Naive thymus-derived CD8-positive, alpha-beta T cell (primary cell): ENCODE measurements at regions not wholly inside any gene's neighbourhood (a gene's known extent, or its start where the extent isn't known, plus 50 kb on each side); places are given as distances from the start of the nearest gene placed in this dataset.

ENCODE experiments used
- ATAC-seq, 2 donors: fragments of 150-1000 bp; cut with Tn5 transposase in 1 of 2; sonication (Bioruptor Pico), chemical (Tn5 transposase) in 1 of 2; 1 replicate in 1 of 2; 2 replicates in 1 of 2; pipeline ENCODE4 v1.10.0; 2021; ENCODE audit warnings: mild to moderate bottlenecking in 2 of 2, moderate library complexity in 2 of 2
- POLR2A ChIA-PET: fragments of 350-600 bp; sonication (Branson Sonifier 250); formaldehyde crosslinking; loops from one replicate; lab custom pipeline; 2021; ENCODE audit warnings: antibody characterized with exemption; lab: Charles Lee
- DNase-seq, 10 donors: peaks; one replicate each; pipeline versions ENCODE4 v3.0.0 to v3.0.0-alpha.2; 2020 to 2022
- H3K27ac Mint-ChIP-seq, 10 donors: one replicate each; pipeline ENCODE4 v1.8.0; 2020 to 2022; ENCODE audit warnings: mild to moderate bottlenecking in 10 of 10, mixed read lengths in 10 of 10, moderate library complexity in 4 of 10, inconsistent platforms in 1 of 10
- H3K27me3 Mint-ChIP-seq, 5 donors: one replicate each; pipeline ENCODE4 v1.8.0; 2021 to 2022; ENCODE audit warnings: mixed read lengths in 5 of 5
- H3K36me3 Mint-ChIP-seq, 3 donors: one replicate each; pipeline ENCODE4 v1.8.0; 2020 to 2022; ENCODE audit warnings: mixed read lengths in 3 of 3, mild to moderate bottlenecking in 2 of 3, inconsistent platforms in 1 of 3
- H3K4me1 Mint-ChIP-seq, 4 donors: one replicate each; pipeline ENCODE4 v1.8.0; 2021 to 2022; ENCODE audit warnings: mixed read lengths in 4 of 4
- H3K4me3 Mint-ChIP-seq, 10 donors: one replicate each; pipeline ENCODE4 v1.8.0; 2020 to 2022; ENCODE audit warnings: mild to moderate bottlenecking in 10 of 10, mixed read lengths in 10 of 10, moderate library complexity in 6 of 10, inconsistent platforms in 1 of 10
- H3K9me3 Mint-ChIP-seq, 9 donors: one replicate each; pipeline ENCODE4 v1.8.0; 2020 to 2022; ENCODE audit warnings: mixed read lengths in 9 of 9, mild to moderate bottlenecking in 3 of 9, inconsistent platforms in 1 of 9, moderate library complexity in 1 of 9

DNA sequence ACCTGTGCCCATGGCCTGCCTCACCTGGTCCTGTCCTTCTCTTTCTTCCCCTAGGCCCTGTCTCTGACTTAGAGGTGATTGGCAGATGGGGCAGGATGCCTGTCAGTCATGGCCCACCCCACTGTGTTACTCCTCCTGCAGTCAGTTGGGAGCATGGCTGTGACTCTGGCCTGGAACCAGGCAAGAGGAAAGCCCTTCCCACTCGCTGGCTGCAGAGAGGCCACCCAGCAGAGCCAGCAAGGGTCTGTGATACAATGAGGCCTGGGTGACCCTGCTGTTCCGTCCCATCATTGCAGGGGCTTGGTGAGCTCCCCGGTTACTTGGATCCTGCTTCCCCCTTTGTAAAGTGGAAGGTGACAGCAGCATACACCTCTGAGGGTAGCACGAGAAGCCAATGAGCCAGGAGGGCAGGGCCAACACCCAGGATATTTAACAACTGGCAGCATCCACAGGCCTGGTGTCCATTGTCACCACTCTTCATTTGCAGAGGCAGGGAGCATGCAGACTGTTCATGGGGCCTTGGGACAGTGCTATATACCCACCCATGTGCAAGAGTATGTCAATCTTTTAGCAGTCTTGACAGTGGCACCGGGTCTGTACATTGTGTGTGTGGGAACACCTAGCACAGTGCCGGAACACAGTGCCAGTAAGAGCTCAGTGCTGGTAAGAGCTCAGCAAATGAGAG lies 191.0 kb upstream of the C1orf174 start:
- POLR2A ChIA-PET, result no interaction called here

DNA sequence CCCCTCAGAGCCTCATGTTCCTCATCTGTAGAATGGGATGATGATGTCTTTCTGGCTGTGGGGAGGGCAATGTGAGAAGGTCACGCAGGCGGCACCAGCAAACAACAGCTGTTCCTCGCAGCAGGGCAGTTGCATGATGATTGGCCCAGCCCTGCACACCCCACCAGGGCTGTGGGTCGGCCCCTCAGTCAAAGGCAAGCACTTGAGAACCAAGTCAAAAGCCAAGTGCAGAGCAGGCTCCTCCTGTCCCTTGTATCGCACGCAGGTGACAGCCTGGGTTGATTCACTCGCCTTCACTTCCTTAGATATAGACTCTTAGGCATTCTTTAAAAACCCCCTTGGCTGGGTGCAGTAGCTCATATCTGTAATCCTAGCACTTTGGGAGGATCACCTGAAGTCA lies 191.9 kb upstream of the C1orf174 start:
- no peak overlapping the region for H3K27ac Mint-ChIP-seq
- peaks cover 0 to 16% (median 9%) of the 10 kb centered on the region in 3 donors for H3K36me3 Mint-ChIP-seq
- POLR2A ChIA-PET, result no interaction called here
- ATAC-seq (no peak), DNase-seq (peak in 1 of 10 donors; percentile 54)
- H3K9me3 Mint-ChIP-seq, result peaks cover 0 to 39% (median 16%) of the 10 kb centered on the region in 9 donors
- H3K4me1 Mint-ChIP-seq, result no peaks in the 10 kb centered on the region
- H3K27me3 Mint-ChIP-seq, result peaks cover 0 to 12% (median 3%) of the 10 kb centered on the region in 5 donors
- H3K4me3 Mint-ChIP-seq, result no peak overlapping the region

More for the DNA sequence above, 191.0 kb upstream of the C1orf174 start:
- Mint-ChIP-seq H3K9me3 (peaks cover 0 to 30% (median 8%) of the 10 kb centered on the region in 9 donors), H3K4me3 (no peak overlapping the region), H3K27ac (no peak overlapping the region), H3K27me3 (peaks cover 0 to 15% (median 3%) of the 10 kb centered on the region in 5 donors), H3K4me1 (no peaks in the 10 kb centered on the region), H3K36me3 (peaks cover 0 to 9% (median 8%) of the 10 kb centered on the region in 3 donors)
- ATAC-seq (no peak), DNase-seq (peak in 1 of 10 donors; percentile 31)

DNA sequence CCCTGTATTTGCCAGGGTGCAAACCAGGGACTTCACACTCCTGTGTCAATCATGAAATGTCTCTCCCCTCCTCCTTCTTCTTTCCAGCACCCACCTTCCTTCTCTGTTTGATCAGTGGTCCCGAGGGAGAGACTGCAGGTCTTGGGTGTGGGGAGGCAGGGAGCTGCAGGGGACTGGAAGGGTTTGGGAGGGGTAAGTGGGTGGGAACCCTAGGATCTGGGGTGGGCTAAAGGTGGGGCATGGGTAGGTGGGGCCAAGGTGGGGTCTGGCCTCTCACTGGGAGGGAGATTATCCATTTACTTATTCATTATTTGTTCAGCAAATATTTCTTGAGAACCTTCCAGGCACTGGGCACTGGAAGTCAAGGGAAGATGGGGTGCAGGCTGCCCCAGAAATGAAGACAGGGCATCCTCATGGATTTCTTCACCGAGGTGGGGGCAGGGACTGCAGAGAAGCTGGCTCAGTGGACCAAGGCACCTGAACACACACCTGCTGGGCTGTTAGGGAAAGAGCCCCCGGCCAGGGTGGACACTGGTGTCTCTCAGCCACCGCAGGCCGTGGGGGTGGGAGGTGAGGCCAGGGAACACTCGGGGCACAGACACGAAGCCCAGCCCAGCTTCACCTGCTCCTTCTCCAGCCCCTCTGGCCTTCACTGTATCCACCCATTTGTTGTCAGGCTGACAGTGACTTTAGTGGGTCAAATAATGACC lies 193.9 kb upstream of the C1orf174 start:
- Mint-ChIP-seq H3K4me1 (no peaks in the 10 kb centered on the region), H3K27ac (no peak overlapping the region), H3K27me3 (peaks cover 0 to 8% (median 3%) of the 10 kb centered on the region in 5 donors), H3K9me3 (peaks cover 0 to 41% (median 16%) of the 10 kb centered on the region in 9 donors), H3K4me3 (no peak overlapping the region), H3K36me3 (peaks cover 0 to 17% (median 9%) of the 10 kb centered on the region in 3 donors)
- DNase-seq (peak in 1 of 10 donors; percentile 50), ATAC-seq (no peak)
- POLR2A ChIA-PET, result no interaction called here

DNA sequence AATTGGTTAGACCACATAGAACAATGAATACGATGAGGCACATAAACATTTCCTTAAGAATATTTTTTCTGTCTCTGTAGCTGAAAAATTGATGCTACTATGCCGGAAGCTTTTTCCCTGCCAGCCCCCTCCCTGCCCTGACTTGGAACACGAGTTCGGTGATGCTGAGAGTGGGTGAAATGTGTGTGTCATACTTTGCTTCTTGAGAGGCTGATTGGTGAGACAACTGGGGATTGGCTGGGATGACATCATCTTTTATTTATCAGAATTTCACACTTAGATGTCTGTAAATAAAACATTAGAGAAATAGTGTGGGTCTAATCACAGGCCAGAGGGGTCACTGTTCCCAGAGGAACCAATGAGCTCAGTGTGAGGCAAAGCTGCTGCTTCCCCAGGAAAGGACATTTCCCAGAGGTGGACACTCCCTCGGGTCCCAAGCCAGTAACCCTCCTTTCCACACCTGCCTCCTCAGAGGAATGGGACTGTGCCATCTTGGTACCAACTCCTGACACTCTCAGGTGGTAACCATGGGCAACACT lies 195.4 kb upstream of the C1orf174 start:
- H3K27me3 Mint-ChIP-seq, result peaks cover 0 to 6% (median 5%) of the 10 kb centered on the region in 5 donors
- no peaks in the 10 kb centered on the region for H3K4me1 Mint-ChIP-seq
- DNase-seq (peak in 1 of 10 donors; percentile 58), ATAC-seq (no peak)
- POLR2A ChIA-PET, result no interaction called here
- H3K4me3 Mint-ChIP-seq, result no peak overlapping the region
- H3K36me3 Mint-ChIP-seq, result peaks cover 0 to 17% (median 9%) of the 10 kb centered on the region in 3 donors
- peaks cover 0 to 41% (median 16%) of the 10 kb centered on the region in 9 donors for H3K9me3 Mint-ChIP-seq
- H3K27ac Mint-ChIP-seq, result no peak overlapping the region

DNA sequence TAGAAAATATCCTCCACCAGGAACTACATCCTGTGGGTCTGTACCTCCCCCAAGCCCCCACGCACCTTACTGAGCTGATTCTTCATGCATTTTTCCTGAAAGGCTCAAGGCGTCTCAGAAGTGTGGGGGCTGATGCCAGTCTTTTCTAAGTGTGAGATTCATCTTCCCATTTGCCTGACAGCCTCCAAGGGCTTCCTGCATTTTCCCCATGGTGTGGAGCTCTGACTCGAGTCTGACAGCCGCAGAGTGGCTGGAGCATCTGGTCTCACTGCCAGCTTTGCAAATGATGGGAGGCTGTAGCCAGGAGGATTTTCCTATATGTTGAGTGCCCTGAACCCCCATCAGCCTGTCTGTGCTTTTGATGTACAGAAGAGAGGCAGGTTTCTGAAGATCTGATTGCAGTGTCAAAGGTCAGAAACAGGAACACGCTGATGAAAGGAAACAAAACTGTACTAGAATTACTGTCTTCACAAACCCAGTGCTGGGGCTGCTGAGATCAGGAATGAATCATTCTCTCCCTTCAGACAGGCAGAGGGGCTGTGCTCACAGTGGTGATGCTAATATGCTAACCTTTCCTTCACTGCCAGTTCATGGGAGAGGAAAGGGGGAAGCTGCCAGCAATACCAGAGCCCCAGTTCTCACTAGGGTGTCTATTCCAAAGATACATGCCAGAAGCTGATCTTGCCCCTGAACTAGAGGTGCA lies 201.5 kb upstream of the C1orf174 start:
- Mint-ChIP-seq H3K4me1 (no peaks in the 10 kb centered on the region), H3K27ac (no peak overlapping the region), H3K27me3 (peaks cover 6 to 20% (median 16%) of the 10 kb centered on the region in 5 donors), H3K36me3 (peaks cover 0 to 5% (median 0%) of the 10 kb centered on the region in 3 donors), H3K4me3 (no peak overlapping the region), H3K9me3 (peaks cover 0 to 10% (median 4%) of the 10 kb centered on the region in 9 donors)
- ATAC-seq (no peak), DNase-seq (peak in 1 of 10 donors; percentile 21)
- POLR2A ChIA-PET, result no interaction called here

DNA sequence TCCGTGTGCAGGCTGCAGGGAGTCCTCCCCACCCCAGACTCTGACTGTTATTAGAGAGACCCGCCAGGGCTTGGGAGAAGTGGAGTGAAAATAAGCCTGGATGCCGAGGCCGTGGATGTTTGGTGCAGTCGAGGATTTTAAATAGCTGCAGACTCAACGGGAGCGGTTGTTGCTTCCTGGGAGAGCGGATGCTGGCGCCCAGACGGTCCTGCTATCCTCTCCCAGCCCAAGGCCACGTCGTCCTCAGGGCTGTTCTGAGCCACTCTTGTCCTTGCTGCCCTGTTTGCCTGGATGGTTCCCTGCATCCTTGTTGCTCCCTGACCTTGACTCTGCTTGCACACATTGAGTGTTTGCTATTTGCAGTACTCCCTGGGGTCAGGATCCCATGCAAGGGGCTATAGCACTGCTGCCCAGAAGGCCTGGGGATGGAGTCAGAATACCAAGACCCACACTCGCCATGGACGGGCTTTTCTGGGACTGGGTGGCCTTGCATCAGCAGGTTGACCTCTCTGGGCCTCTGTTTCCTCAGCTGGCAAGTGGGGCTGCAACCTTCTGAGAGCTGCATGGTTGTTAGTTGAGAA lies 205.3 kb upstream of the C1orf174 start:
- H3K4me3 Mint-ChIP-seq, result no peak overlapping the region
- H3K36me3 Mint-ChIP-seq, result no peaks in the 10 kb centered on the region
- POLR2A ChIA-PET, result no interaction called here
- ATAC-seq (no peak), DNase-seq (peak in 1 of 10 donors; percentile 31)
- peaks cover 6 to 20% (median 19%) of the 10 kb centered on the region in 5 donors for H3K27me3 Mint-ChIP-seq
- no peak overlapping the region for H3K27ac Mint-ChIP-seq
- no peaks in the 10 kb centered on the region for H3K4me1 Mint-ChIP-seq
- peaks cover 0 to 4% (median 0%) of the 10 kb centered on the region in 9 donors for H3K9me3 Mint-ChIP-seq

DNA sequence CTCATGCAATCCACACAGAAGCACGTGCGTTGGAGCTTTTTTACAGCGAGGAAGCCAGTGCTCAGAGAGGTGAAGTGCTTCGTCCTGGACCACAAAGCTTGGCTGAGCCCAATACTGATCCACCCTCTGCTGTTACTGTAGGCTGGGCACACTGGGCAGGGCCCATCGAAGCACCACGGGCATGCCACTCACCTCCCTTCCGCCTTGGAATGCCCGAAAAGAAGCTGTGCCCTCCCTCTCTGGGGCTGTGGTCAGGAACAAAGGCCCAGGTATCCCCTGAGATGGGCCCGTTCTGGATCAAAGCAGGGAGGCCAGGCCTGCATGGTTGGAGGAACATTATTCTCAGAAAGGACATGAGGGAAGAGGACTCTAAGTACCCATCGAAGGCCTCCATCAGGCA lies 206.7 kb upstream of the C1orf174 start:
- no peak overlapping the region for H3K4me3 Mint-ChIP-seq
- no peak overlapping the region for H3K27ac Mint-ChIP-seq
- POLR2A ChIA-PET, result no interaction called here
- no peak for ATAC-seq
- DNase-seq, result peak in 1 of 10 donors; percentile 40
- H3K36me3 Mint-ChIP-seq, result no peaks in the 10 kb centered on the region
- H3K9me3 Mint-ChIP-seq, result peaks cover 0 to 4% (median 0%) of the 10 kb centered on the region in 9 donors
- peaks cover 4 to 14% (median 11%) of the 10 kb centered on the region in 5 donors for H3K27me3 Mint-ChIP-seq
- H3K4me1 Mint-ChIP-seq, result no peaks in the 10 kb centered on the region

DNA sequence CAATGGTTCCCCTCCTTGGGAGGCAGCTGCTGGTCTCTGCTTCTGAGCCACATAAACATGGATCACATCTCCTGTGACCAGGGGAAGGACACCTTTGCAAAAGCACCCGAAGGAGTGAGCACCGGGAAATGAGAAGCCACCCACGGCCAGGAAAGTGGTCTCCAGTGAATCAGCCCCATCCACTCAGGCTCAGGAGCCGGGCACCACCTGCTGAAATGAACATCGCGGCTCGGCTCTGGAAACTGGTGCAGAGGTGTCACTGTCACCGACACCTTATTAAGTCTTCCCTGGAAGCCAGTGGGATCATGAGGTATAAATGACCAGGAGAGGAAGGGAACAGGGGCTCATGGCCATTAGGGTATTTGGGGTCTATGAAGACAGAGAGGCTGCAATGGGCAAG lies 207.2 kb upstream of the C1orf174 start:
- DNase-seq (peak in 1 of 10 donors; percentile 1), ATAC-seq (no peak)
- H3K9me3 Mint-ChIP-seq, result peaks cover 0 to 4% (median 0%) of the 10 kb centered on the region in 9 donors
- POLR2A ChIA-PET, result no interaction called here
- H3K36me3 Mint-ChIP-seq, result no peaks in the 10 kb centered on the region
- no peak overlapping the region for H3K4me3 Mint-ChIP-seq
- H3K27me3 Mint-ChIP-seq, result peaks cover 3 to 12% (median 5%) of the 10 kb centered on the region in 5 donors
- H3K27ac Mint-ChIP-seq, result peak overlapping the region in 1 of 10 donors; percentile 4
- no peaks in the 10 kb centered on the region for H3K4me1 Mint-ChIP-seq

DNA sequence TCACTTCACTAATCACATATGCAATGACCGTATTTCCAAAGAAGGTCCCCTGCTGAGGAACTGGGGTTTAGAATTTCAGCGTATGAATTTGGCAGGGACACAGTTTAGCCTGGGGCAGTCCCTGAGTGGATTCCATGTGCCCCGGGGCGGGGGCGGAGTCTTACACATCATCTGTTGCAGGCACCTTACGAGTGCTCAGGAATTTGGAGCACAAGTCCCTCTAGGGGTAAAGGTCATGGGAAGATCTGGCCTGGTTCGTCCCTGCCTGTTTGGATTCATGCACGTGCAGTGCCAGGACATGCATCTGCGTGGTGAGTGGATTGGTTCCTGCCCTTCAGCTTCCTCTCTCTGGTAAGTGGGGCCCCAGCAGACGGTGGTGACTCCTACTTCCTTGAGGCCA lies 208.3 kb upstream of the C1orf174 start:
- no peak overlapping the region for H3K27ac Mint-ChIP-seq
- POLR2A ChIA-PET, result no interaction called here
- H3K9me3 Mint-ChIP-seq, result peaks cover 0 to 10% (median 0%) of the 10 kb centered on the region in 9 donors
- no peak for ATAC-seq
- DNase-seq, result peak in 1 of 10 donors; percentile 37
- H3K36me3 Mint-ChIP-seq, result peaks cover 0 to under 1% (median 0%) of the 10 kb centered on the region in 3 donors
- no peaks in the 10 kb centered on the region for H3K4me1 Mint-ChIP-seq
- H3K27me3 Mint-ChIP-seq, result peaks cover 0 to 10% (median 4%) of the 10 kb centered on the region in 5 donors
- no peak overlapping the region for H3K4me3 Mint-ChIP-seq

DNA sequence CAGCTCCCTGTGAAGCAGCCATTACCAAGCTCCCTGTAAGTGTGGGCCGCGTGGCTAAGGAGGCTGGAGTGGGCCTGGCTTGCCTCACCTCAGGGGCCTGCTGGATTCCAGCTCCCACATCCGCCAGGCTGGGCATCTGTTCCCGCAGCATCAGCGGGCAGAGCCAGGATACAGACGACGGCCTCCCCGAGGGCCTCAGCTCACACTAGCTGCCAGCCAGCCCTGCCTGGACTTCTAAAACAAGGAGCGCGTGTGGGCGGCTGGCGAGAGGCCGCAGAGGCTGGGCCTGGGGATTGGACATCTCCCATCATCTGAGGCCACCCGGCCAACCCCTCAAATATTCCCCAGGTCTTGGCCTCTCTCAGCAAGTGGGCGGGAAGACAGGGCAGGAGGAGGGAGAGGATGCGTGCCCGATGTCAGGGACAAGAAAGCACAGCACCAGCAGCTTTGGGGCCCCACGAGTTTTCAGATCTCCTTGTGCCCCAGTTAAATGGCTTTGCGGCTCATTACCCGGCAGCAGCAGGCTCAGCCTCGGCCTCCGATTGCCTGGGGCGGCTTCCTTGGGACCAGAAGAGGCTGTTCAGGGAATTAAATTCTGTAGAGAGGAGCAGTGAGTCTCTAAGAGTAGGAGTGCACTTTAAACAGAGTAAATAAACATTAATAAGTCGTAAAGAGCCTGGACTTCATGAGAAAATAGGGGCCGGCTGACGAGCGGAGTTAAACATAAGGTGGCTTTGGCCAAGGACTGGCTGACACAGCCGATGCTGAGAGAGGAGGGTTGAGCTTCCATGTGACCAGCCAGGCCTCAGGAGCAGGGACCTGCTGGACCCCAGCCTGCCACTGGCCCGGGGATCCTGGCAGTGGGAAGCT lies 208.9 kb upstream of the C1orf174 start:
- peaks cover 0 to 10% (median 4%) of the 10 kb centered on the region in 5 donors for H3K27me3 Mint-ChIP-seq
- POLR2A ChIA-PET, result no interaction called here
- ATAC-seq, result no peak
- no peak overlapping the region for H3K27ac Mint-ChIP-seq
- peaks cover 5 to 17% (median 7%) of the 10 kb centered on the region in 9 donors for H3K9me3 Mint-ChIP-seq
- DNase-seq, result peak in 1 of 10 donors; percentile 52
- H3K4me3 Mint-ChIP-seq, result no peak overlapping the region
- no peaks in the 10 kb centered on the region for H3K4me1 Mint-ChIP-seq
- peaks cover 0 to 7% (median 0%) of the 10 kb centered on the region in 3 donors for H3K36me3 Mint-ChIP-seq

DNA sequence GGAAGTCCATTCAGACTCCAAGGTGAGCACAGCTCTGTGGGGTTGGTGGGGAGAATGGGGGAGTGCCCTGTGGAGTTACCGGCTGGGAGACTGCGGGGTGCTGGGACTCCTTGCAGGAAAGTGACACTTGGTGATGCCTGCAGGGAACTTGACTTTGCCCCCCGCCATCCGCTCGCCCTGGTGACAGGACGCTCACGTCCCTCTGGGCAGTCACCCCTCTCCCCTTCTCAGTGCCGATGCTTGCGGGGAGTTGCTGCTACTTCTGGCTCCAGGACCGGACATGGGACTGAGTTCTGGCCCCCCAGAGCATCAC lies 209.5 kb upstream of the C1orf174 start:
- DNase-seq (peak in 1 of 10 donors; percentile 50), ATAC-seq (no peak)
- Mint-ChIP-seq H3K27ac (no peak overlapping the region), H3K9me3 (peaks cover 8 to 23% (median 9%) of the 10 kb centered on the region in 9 donors), H3K27me3 (peaks cover 0 to 10% (median 3%) of the 10 kb centered on the region in 5 donors), H3K4me1 (no peaks in the 10 kb centered on the region), H3K4me3 (no peak overlapping the region), H3K36me3 (peaks cover 0 to 11% (median 0%) of the 10 kb centered on the region in 3 donors)
- POLR2A ChIA-PET, result no interaction called here
